ENCODE measurements at regions not wholly inside any gene's neighbourhood (a gene's known extent, or its start where the extent isn't known, plus 50 kb on each side); places are given as distances from the start of the nearest gene placed in this dataset.

- no peak for DNase-seq
Measured at GRCh38 chr2:147247749-147248148, 597.1 kb upstream of the ACVR2A start.

DNA sequence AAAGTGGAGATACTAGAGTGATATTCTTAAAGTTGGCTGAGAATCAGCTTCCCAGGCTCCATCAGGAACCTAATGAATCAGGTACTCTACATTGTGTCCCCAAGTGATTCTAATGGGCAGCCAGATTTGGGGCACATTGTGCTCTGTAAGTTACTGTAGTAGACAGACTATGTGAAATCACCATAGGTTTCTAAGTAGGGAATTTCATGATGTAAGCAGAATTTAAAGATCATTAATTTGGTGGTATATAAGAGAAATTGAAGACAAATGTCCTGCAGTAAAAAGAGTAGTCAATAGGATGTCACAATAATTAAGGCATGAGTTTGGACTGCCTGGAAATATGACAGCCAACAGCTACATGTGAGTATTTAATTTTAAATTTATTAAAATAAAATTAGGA, 602.4 kb upstream of the ACVR2A start:
- no peak for DNase-seq

DNA sequence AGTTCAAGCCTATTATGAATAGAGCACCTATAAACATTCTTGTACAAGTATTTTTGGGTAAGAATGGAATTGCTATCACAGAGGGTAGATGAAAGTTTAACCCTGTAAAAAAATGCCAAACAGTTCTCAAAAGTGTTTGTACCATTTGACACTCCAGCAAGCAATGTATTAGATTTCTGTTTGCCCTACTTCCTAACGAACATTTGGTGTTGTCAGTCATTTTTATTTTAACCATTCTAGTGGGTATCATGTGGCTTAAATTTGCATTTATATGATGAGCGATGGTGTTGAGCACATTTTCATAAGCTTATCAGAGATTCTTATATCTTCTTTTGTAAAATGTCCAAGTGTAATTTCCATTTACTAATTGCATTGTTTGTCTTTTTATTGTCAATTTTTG, 608.2 kb upstream of the ACVR2A start:
- DNase-seq, result no peak

DNA sequence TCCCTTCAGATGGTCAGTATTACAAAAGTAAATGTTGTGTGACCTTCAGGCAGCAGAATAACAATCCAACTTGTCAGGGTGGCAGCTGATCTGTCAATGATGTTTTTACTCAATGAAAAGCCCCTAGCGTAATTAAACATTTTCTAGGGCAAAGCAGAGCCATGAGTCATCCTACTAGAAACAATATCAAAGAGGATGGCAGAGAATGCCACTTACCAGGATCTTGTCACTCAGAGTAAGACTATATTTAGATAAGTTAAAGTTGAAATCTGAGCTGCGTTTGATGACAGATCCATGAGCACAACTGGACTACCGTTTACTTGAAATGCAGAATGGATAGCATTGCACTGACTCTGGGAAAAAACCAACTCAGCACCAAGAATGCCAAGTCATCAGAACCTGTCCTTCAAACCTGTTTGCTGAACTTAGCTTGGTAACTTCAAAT, 612.6 kb upstream of the ACVR2A start:
- DNase-seq, result no peak

DNA sequence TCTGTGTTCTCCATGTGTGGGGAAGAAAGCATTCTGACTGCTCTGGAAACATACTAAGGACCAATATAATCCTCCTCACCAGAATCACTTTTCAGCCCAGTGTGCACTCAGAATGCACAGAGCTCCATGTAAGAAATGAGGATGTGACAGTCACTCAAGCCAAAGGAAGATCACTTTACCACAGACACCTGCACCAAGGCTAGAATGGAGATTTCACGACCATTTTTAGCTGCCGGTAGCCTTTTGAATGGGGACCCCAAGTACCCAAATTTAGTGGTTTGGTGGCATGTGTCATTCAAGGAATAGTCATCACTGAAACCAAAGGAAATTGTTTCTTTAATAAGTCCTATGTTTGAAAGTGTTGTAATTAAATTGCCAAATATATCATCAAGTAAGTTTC, 613.2 kb upstream of the ACVR2A start:
- no peak for DNase-seq

DNA sequence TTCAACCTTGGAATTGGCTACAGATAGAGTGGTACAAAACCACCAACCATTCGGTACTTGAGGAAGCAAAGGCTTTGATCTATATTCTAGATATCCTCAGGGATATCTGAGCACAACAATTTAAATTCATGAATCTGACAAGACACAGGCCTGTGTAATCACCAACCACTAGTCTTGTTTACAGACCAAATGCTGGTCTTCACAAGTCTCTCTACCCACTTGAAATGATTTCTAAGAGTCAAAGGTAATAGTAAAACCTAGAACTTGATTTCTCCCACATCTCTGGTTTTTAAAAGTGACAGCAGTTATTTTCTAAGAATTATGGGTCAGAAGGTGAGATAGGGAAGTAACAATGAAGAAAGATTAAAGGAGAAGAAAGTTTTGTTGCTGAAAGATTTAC, 613.7 kb upstream of the ACVR2A start:
- no peak for DNase-seq

DNA sequence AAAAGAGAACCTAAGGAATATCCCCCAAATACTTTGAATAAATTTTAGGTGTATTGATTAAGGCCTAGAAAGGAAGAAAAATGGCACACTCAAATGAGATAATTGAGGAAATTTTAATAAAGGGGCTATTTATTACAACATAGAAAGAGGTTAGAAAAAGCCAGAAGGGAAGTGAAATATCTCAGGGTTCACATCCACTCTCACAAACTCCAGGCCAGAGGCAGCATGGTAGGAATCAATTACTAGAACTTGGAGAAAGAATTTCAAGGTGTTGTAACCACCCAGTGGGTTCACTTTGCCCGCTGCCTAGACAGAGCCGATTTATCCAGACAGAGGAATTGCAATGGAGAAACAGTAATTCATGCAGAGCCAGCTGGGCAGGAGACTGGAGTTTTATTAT, 617.5 kb upstream of the ACVR2A start:
- DNase-seq, result no peak

DNA sequence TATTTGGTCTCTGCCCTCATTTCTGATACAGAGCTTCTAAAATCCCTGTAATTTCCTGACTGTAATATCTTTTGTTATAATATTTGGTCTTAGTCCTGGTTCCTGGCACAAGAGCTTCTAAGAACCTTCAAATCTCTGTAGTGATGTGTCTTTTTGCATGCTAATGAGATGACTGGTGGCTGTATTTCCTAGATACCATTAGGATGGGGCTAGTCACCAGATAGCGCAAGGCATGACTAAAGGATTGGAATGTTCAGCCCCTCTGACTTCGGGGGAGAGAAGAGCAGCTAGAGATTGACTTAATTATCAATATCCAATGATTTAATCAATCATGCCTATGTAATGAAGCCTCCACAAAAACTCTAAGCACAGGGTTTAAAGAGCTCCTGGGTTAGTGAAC, 620.8 kb upstream of the ACVR2A start:
- DNase-seq, result peak; percentile 8

DNA sequence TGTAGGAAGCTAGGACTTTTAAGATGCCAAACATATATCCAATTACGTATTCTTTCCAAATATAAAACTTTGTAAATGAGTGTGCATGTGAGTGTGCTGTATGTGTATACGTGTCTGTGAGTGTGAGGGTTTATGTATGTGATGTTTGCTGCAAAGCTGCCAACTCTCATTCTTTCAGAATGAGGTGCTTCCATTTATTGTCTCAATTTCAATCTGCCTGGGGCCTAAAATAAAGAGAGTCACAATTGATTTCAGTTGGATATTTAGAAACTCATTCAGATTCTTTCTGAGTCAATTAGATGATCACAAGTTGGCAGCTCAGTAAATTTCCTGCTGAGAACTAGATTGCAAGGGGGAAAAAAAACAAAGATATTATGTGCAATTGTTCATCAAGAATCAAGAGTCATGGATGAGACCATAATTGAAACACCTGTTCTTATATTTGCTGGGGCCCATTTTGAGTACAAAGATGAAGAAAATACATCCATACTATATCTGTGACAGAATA, 621.2 kb upstream of the ACVR2A start:
- no peak for DNase-seq

DNA sequence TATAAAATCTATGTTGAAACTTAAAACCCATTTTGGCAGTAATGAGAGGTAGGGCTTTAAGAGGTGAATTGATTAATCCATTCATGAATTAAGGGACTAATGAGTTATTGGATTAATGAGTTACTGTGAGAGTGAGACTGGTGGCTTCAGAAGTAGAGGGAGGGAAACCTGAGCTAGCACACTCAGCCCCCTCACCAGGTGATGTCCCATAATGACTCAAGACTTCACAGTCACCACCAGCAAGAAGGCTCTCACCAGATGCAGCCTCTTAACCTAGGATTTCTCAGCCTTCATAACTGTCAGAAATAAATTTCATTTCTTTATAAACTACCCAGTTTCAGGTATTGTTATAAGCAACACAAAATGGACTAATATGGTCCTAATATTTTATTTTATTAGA, 621.7 kb upstream of the ACVR2A start:
- no peak for DNase-seq

DNA sequence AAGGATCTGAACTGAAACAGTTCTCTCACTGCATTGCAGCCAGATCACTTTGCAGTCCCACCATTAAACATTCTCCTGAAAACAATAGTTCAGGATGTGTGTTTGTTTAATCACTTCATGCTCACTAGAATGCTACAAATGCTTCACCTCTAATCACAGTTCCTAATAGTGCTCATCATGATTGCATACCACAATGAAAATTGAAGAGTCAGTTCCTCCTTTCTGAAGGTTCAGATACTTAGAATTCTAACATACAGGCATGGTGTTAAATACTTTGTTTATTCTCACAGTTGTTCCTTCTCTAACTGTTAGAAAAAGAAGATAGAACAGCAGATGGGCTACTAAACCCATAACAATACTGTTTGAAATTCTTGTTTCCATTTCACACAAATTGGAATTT, 622.3 kb upstream of the ACVR2A start:
- DNase-seq, result no peak

DNA sequence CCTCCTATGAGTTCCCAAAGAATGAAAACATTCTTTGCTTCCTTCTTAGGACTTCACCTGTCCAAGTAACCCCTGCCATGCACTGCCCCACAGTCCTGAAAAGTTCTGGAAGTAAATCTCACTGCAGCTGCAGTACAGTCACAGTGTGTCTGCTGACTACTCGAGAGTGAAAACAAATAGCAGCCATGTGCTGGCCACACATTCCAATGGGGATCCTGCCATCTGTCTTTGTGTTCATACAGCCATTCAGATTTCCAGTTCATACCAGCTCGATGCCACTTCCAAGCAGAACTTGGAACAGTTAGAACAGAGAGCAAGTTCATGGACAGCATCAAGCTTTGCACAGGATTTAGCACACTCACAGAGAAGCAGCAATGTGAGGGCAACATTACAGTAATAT, 629.9 kb upstream of the ACVR2A start:
- no peak for DNase-seq

DNA sequence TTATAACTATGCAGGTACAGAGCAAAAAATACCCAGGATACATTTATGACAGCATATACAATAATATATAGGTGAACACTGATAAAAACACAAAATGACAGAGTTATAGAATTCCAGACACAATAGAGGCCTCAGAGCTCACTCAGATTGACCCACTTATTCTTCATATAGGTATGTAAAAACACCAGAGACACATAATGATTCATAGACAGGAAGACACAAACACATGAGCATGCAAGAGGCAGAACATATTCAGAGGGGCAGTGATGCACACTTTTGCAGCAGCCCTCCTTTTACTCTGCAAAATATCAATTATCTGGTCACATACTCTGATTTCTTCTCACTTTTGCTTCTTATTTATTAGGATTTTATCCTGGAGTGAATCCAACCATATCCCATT, 633.3 kb upstream of the ACVR2A start:
- DNase-seq, result no peak

DNA sequence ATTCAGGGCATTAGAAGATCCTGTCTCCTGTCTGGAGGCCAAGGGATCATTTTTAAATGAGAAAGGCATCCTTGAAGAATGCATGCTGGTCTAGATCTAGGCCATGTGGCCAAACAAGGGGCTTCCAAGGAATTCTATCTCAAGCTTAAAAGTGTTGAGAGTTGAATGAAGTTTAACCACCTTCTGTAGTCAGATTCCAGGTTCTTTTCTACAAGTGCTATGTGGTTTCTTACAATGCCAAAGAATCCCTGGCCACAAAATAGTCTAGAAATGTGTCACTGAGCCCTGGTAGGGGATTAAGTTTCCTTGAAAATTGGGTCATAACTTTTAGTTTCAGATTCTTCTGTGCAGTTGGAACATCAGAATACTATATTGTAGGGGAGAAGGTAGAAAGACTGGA, 640.7 kb upstream of the ACVR2A start:
- peak; percentile 25 for DNase-seq

DNA sequence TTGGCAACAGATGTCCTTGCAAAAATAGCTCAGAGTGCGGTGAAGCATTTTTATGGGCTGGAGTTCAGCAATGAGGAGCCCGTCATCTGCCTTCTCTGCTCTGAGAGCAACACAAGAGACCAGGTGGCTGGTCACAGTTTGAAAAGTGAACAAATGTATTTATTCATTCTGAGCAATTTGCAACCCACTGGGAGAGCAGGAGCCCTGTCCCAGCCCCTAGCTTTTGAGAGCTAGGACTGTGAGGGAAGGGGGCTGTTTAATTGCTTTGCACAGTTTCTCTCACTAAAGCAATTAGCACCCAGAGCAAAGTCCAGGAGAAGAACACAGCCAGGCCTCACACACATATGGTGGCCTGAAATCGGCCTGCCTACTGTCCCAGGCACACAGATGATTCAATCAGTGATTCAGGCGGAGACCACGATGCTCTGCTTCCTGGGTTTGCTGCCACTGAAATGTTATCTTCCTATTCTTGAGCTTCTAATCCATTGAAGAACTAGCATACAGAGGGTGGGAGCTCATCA, 646.1 kb upstream of the ACVR2A start:
- no peak for DNase-seq

GRCh38 chr2:147197754-147198483, 646.9 kb upstream of the ACVR2A start:
- DNase-seq, result no peak

- peak; percentile 4 for DNase-seq
Measured at GRCh38 chr2:147182260-147182659, 662.6 kb upstream of the ACVR2A start.

GRCh38 chr2:147181351-147182029, 663.3 kb upstream of the ACVR2A start:
- no peak for DNase-seq

DNA sequence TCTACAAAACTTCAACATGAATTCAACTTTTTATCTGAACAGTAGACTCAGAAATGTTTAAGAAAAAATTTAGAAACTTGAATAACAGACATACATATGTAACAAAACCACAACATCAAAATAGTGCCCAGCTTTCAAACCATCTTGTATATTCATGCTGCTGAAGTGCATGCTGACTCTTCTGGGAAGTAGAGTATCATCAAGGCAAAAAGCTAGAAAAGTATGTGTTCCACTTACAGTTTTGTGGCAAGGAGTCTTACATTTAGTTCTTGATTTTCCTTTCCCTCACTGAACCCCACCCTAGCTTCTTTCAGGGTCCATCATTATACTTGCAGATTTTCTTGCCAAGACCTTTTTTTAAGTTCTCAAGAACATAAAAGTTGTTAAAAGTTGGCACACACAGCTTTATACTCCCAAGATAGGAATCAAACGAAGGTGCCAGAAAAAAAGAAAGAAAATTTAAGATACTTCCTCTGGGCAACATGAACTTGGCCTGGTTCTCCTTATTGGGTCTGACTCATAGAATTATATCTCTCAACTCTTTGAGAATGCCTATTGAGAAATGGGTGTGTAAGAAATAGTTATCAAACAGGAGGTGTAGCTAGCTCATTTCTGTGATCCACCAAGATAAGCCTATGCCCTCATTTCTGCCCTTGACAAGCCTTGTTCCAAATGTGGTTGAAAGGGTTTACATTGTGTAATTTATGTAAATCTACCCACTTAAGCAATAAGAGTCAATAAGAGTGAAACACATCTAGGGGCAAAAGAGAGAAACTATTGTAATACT, 667.6 kb upstream of the ACVR2A start:
- no peak for DNase-seq

DNA sequence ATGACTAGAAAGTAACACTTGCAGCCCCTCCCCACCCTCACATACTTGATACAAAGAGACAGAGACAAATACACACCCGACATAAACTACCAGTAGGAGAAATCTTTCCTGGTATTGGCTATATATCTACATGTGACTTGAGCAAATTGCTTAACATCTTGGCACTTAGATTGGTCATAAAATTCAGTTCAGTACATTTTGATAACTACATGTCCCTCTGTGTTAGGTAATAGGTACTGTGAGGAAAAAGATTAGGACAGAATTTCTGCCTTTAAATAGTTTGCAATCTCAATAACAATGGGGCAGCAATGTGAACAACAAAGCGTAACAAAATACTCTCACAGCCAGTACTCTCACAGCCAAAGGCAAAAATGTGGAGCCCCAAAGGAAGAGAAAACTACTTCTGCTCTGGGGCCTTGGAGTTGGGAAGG, 670.0 kb upstream of the ACVR2A start:
- no peak for DNase-seq

DNA sequence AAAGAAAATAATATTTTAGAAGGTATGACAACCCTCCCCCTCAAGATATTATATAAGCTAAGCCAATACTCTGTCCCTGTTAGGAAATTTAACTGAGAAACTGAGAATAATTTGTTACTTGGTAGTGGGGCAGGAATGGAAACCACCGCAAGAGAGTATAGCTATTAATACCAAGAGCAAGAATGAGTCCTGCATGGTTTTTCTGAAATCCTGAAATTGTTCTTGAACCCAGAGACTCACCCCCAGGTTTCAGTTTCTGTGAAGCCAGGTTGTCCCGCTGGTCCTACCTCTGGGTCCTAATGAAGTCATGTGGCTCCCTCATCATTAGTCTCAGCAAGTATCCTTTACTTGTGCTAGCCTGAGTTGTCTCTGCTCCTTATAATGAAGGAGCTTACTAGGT, 671.0 kb upstream of the ACVR2A start:
- no peak for DNase-seq

DNA sequence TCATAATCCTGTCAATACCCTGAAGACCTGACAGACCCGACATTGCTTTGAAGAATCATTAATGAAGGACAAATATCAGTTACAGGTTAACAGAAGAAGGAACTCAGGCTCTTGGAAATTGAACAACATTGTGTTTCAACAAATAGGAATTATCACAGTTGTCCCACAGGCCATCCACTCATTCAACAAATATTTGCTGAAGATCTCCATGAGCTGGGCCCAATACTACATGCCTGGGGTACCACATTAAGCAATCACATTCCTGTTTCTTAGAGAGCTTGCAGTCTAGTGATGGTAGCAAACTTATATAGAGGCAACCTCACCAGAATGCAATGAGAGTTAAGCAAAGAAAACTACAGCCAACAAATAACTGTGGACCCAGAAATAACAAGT, 671.6 kb upstream of the ACVR2A start:
- peak; percentile 11 for DNase-seq

DNA sequence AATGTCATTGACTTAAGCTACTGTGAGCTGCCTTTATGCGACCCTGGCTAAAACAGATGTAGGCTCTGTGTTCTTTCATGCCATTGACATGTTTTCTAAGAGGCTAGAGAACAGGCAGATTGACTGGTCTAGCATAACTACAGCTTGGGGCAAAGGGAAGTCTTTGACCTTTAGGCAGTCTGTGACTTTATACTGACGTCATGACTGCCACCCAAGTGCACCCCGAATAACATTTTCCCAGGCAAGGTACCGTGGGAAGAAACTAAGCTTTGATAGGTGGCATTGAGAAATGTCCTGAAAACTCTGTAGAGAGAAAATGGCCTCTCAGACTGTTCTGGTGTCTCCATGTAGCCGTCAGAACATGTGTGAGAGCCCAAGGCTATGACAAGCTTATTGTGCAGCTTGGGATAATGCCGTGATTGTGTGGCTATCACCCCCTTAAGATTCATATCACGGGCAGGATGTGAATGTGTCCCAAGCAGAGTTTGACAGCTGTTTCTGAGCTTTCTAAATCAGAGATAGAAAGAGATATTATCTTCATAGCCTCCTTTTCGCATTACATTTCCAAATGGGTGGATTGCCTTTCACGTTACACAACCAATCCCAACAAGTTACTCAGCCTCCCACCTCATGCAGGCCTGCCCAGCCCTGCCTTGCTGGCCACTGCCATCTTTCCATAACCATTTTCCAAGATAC, 672.2 kb upstream of the ACVR2A start:
- DNase-seq, result no peak

Measured in EL (cell line).